ENCODE measurements at regions not wholly inside any gene's neighbourhood (a gene's known extent, or its start where the extent isn't known, plus 50 kb on each side); places are given as distances from the start of the nearest gene placed in this dataset.

- H3K4me3 ChIP-seq (ENCODE audit: low read length in 2 of 2): no peak overlapping the region
- H3K27me3 ChIP-seq (ENCODE audit: control insufficient read depth in 1 of 2, insufficient read depth in 2 of 2, low read length in 2 of 2): peaks cover 2 to 18% of the 10 kb centered on the region in 2 donors
- H3K9ac ChIP-seq (ENCODE audit: low read length in 2 of 2): no peak overlapping the region
- H3K4me1 ChIP-seq (ENCODE audit: control insufficient read depth, insufficient read depth, low read length): no peaks in the 10 kb centered on the region
- no peak overlapping the region for H3K27ac ChIP-seq (ENCODE audit: low read length)
- peaks cover 0 to 4% of the 10 kb centered on the region in 2 donors for H3K9me3 ChIP-seq (ENCODE audit: control insufficient read depth in 2 of 2, low read length in 2 of 2)
- no peaks in the 10 kb centered on the region for H3K36me3 ChIP-seq (ENCODE audit: control insufficient read depth in 2 of 2, insufficient read depth in 2 of 2, low read length in 2 of 2)
These were observed 348.9 kb downstream of the PTPRU start for GRCh38 chr1:29585201-29585600.

GRCh38 chr1:29584776-29585175 is 348.5 kb downstream of the PTPRU start:
- peaks cover 0 to 4% of the 10 kb centered on the region in 2 donors for H3K9me3 ChIP-seq (ENCODE audit: control insufficient read depth in 2 of 2, low read length in 2 of 2)
- H3K27me3 ChIP-seq (ENCODE audit: control insufficient read depth in 1 of 2, insufficient read depth in 2 of 2, low read length in 2 of 2): peaks cover 2 to 18% of the 10 kb centered on the region in 2 donors
- no peak overlapping the region for H3K4me3 ChIP-seq (ENCODE audit: low read length in 2 of 2)
- H3K36me3 ChIP-seq (ENCODE audit: control insufficient read depth in 2 of 2, insufficient read depth in 2 of 2, low read length in 2 of 2): no peaks in the 10 kb centered on the region
- H3K9ac ChIP-seq (ENCODE audit: low read length in 2 of 2): no peak overlapping the region
- H3K27ac ChIP-seq (ENCODE audit: low read length): no peak overlapping the region
- no peaks in the 10 kb centered on the region for H3K4me1 ChIP-seq (ENCODE audit: control insufficient read depth, insufficient read depth, low read length)

DNA sequence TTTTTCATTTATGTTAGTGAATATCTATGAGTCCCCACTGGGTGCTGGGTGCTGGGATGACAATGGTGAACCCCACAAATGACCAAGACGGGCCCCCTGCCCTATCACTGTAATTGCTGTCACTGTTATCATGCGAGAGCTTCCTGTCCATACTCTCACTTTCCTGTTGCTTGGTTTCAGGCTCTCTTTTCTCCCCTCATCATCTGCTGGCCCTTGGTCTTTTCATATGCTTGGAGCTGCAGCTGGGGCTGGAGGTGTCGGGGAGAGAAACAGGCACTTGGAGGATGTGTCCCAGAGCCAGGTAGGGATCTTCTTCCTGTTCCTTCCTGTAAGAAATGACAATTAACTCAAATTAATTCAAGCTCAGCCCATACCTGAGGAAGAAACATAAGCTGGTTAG is 348.0 kb downstream of the PTPRU start:
- H3K9ac ChIP-seq (ENCODE audit: low read length in 2 of 2): no peak overlapping the region
- H3K27me3 ChIP-seq (ENCODE audit: control insufficient read depth in 1 of 2, insufficient read depth in 2 of 2, low read length in 2 of 2): peaks cover 2 to 18% of the 10 kb centered on the region in 2 donors
- H3K27ac ChIP-seq (ENCODE audit: low read length): no peak overlapping the region
- H3K36me3 ChIP-seq (ENCODE audit: control insufficient read depth in 2 of 2, insufficient read depth in 2 of 2, low read length in 2 of 2): no peaks in the 10 kb centered on the region
- H3K4me3 ChIP-seq (ENCODE audit: low read length in 2 of 2): no peak overlapping the region
- peaks cover 0 to 4% of the 10 kb centered on the region in 2 donors for H3K9me3 ChIP-seq (ENCODE audit: control insufficient read depth in 2 of 2, low read length in 2 of 2)
- H3K4me1 ChIP-seq (ENCODE audit: control insufficient read depth, insufficient read depth, low read length): no peaks in the 10 kb centered on the region

DNA sequence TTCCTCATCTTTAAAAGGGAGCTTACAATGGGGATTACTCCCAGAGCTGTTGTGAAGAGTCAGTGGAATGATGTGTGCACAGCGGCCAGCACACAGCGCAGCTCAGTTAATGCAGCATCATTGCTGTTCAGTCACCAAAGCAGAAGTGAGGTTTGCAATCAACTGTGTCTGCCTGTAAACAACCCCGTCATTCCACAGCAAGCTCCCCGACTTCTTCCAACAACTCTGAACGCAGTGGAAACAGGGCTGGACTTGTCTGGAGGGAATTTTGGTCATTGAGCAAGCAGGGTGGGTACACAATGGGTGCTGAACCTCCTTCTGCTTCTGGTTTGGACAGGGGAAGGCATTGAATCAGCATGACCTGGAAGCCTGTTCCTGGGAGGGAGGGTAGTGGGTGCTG is 347.4 kb downstream of the PTPRU start:
- no peak overlapping the region for H3K9ac ChIP-seq (ENCODE audit: low read length in 2 of 2)
- peaks cover 2 to 18% of the 10 kb centered on the region in 2 donors for H3K27me3 ChIP-seq (ENCODE audit: control insufficient read depth in 1 of 2, insufficient read depth in 2 of 2, low read length in 2 of 2)
- H3K9me3 ChIP-seq (ENCODE audit: control insufficient read depth in 2 of 2, low read length in 2 of 2): peaks cover 0 to 4% of the 10 kb centered on the region in 2 donors
- no peaks in the 10 kb centered on the region for H3K4me1 ChIP-seq (ENCODE audit: control insufficient read depth, insufficient read depth, low read length)
- no peaks in the 10 kb centered on the region for H3K36me3 ChIP-seq (ENCODE audit: control insufficient read depth in 2 of 2, insufficient read depth in 2 of 2, low read length in 2 of 2)
- no peak overlapping the region for H3K4me3 ChIP-seq (ENCODE audit: low read length in 2 of 2)
- H3K27ac ChIP-seq (ENCODE audit: low read length): no peak overlapping the region

DNA sequence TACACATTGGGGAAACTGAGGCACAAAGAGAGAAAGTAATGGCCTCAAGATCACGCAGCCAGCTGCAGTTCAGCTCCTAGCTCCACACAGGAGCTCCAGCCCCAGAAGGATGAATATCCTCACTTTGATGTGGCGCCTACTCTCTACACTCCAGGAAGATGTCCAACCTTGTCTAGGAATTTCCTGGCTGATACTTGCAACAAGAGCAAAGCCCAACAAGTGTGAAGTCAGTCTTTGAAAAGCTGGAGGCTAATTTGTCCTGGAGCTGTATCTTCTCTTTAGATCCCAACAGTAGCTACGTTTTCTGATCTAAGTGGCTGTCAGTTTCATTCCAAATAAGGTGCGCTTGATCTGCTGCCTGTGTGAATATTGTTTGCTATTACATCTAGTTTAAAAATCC is 344.9 kb downstream of the PTPRU start:
- no peaks in the 10 kb centered on the region for H3K36me3 ChIP-seq (ENCODE audit: control insufficient read depth in 2 of 2, insufficient read depth in 2 of 2, low read length in 2 of 2)
- no peaks in the 10 kb centered on the region for H3K9me3 ChIP-seq (ENCODE audit: control insufficient read depth in 2 of 2, low read length in 2 of 2)
- no peak overlapping the region for H3K4me3 ChIP-seq (ENCODE audit: low read length in 2 of 2)
- no peak overlapping the region for H3K9ac ChIP-seq (ENCODE audit: low read length in 2 of 2)
- H3K27me3 ChIP-seq (ENCODE audit: control insufficient read depth in 1 of 2, insufficient read depth in 2 of 2, low read length in 2 of 2): peaks cover 8 to 22% of the 10 kb centered on the region in 2 donors
- H3K4me1 ChIP-seq (ENCODE audit: control insufficient read depth, insufficient read depth, low read length): no peaks in the 10 kb centered on the region
- H3K27ac ChIP-seq (ENCODE audit: low read length): no peak overlapping the region

- Histone ChIP-seq H3K27me3 (ENCODE audit: control insufficient read depth in 1 of 2, insufficient read depth in 2 of 2, low read length in 2 of 2) (peaks cover 8 to 12% of the 10 kb centered on the region in 2 donors), H3K9ac (ENCODE audit: low read length in 2 of 2) (no peak overlapping the region), H3K9me3 (ENCODE audit: control insufficient read depth in 2 of 2, low read length in 2 of 2) (no peaks in the 10 kb centered on the region), H3K4me3 (ENCODE audit: low read length in 2 of 2) (no peak overlapping the region), H3K27ac (ENCODE audit: low read length) (no peak overlapping the region), H3K36me3 (ENCODE audit: control insufficient read depth in 2 of 2, insufficient read depth in 2 of 2, low read length in 2 of 2) (no peaks in the 10 kb centered on the region), H3K4me1 (ENCODE audit: control insufficient read depth, insufficient read depth, low read length) (no peaks in the 10 kb centered on the region)
These were observed 343.6 kb downstream of the PTPRU start for GRCh38 chr1:29579821-29580425.

DNA sequence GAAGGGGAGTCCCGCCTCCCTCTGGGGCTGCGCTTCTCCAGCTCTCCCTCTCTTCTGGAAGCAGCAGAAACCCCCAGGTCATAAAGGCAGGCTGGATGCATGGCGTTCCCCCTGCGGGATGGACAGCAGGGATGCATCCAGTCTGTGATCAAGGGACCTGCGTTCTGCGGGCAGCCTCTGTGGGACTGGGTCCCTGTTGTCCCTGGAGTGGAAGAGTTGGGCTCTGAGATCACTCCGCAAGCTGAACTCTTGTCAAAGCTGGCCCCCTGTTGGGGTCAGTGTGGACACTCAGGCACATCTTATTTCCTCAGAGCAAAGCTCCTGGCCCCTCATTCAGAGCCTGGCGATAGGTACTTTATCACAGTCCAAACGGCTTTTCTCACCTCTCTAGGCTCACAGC is 341.2 kb downstream of the PTPRU start:
- H3K9ac ChIP-seq (ENCODE audit: low read length in 2 of 2): no peak overlapping the region

DNA sequence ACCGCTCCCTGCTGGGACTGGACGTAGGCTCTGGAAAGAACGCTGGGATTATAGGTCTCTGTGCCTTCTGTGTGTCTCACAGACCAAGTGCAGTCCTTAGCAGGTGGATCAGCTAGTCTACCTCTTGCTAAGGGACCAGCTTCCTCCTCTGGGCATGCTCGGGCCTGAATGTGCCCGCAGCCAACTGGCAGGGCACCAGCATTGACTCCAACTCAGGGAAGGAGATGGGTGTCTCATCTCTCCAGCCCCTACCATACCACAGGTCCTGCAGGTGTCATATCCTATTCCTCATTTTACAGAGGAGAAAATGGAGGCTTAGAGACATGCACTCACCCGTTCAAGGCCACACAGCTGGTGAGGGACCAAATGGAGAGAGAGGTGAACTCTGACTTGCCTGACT is 340.2 kb downstream of the PTPRU start:
- H3K4me1 ChIP-seq (ENCODE audit: control insufficient read depth, insufficient read depth, low read length): no peaks in the 10 kb centered on the region
- peaks cover 5 to 9% of the 10 kb centered on the region in 2 donors for H3K27me3 ChIP-seq (ENCODE audit: control insufficient read depth in 1 of 2, insufficient read depth in 2 of 2, low read length in 2 of 2)
- no peaks in the 10 kb centered on the region for H3K9me3 ChIP-seq (ENCODE audit: control insufficient read depth in 2 of 2, low read length in 2 of 2)
- no peaks in the 10 kb centered on the region for H3K36me3 ChIP-seq (ENCODE audit: control insufficient read depth in 2 of 2, insufficient read depth in 2 of 2, low read length in 2 of 2)
- no peak overlapping the region for H3K4me3 ChIP-seq (ENCODE audit: low read length in 2 of 2)
- H3K27ac ChIP-seq (ENCODE audit: low read length): no peak overlapping the region
- no peak overlapping the region for H3K9ac ChIP-seq (ENCODE audit: low read length in 2 of 2)

More for the DNA sequence above, 341.2 kb downstream of the PTPRU start:
- no peaks in the 10 kb centered on the region for H3K36me3 ChIP-seq (ENCODE audit: control insufficient read depth in 2 of 2, insufficient read depth in 2 of 2, low read length in 2 of 2)
- H3K27me3 ChIP-seq (ENCODE audit: control insufficient read depth in 1 of 2, insufficient read depth in 2 of 2, low read length in 2 of 2): peaks cover 5 to 9% of the 10 kb centered on the region in 2 donors
- no peaks in the 10 kb centered on the region for H3K9me3 ChIP-seq (ENCODE audit: control insufficient read depth in 2 of 2, low read length in 2 of 2)
- H3K4me3 ChIP-seq (ENCODE audit: low read length in 2 of 2): no peak overlapping the region
- no peaks in the 10 kb centered on the region for H3K4me1 ChIP-seq (ENCODE audit: control insufficient read depth, insufficient read depth, low read length)
- no peak overlapping the region for H3K27ac ChIP-seq (ENCODE audit: low read length)

- Histone ChIP-seq H3K27me3 (ENCODE audit: control insufficient read depth in 1 of 2, insufficient read depth in 2 of 2, low read length in 2 of 2) (peaks cover 5 to 12% of the 10 kb centered on the region in 2 donors), H3K9me3 (ENCODE audit: control insufficient read depth in 2 of 2, low read length in 2 of 2) (no peaks in the 10 kb centered on the region), H3K9ac (ENCODE audit: low read length in 2 of 2) (no peak overlapping the region), H3K36me3 (ENCODE audit: control insufficient read depth in 2 of 2, insufficient read depth in 2 of 2, low read length in 2 of 2) (no peaks in the 10 kb centered on the region), H3K27ac (ENCODE audit: low read length) (no peak overlapping the region), H3K4me3 (ENCODE audit: low read length in 2 of 2) (no peak overlapping the region), H3K4me1 (ENCODE audit: control insufficient read depth, insufficient read depth, low read length) (no peaks in the 10 kb centered on the region)
These were observed 339.5 kb downstream of the PTPRU start for GRCh38 chr1:29575826-29576225.

GRCh38 chr1:29575277-29575676 is 339.0 kb downstream of the PTPRU start:
- no peaks in the 10 kb centered on the region for H3K9me3 ChIP-seq (ENCODE audit: control insufficient read depth in 2 of 2, low read length in 2 of 2)
- H3K36me3 ChIP-seq (ENCODE audit: control insufficient read depth in 2 of 2, insufficient read depth in 2 of 2, low read length in 2 of 2): no peaks in the 10 kb centered on the region
- no peak overlapping the region for H3K9ac ChIP-seq (ENCODE audit: low read length in 2 of 2)
- H3K27me3 ChIP-seq (ENCODE audit: control insufficient read depth in 1 of 2, insufficient read depth in 2 of 2, low read length in 2 of 2): peaks cover 5 to 12% of the 10 kb centered on the region in 2 donors
- H3K4me3 ChIP-seq (ENCODE audit: low read length in 2 of 2): no peak overlapping the region
- H3K4me1 ChIP-seq (ENCODE audit: control insufficient read depth, insufficient read depth, low read length): no peaks in the 10 kb centered on the region
- no peak overlapping the region for H3K27ac ChIP-seq (ENCODE audit: low read length)

DNA sequence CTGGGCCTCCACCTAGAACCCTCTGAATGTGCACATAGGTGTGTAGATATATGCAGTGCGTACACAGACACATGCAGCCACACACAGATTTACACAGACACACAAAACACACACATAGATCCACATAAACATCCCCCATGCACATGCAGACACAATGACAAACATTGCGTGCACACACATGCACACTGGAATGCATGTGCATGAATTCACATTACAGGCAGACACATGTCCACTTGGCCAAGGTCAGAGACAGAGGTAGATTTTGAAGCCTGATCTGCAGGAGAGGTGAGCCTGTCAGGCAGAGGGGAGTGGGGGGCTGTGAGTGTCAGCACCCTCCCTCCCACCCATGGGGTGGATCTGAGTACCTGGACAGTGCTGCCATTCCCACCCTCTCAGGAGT is 338.5 kb downstream of the PTPRU start:
- Histone ChIP-seq H3K27ac (ENCODE audit: low read length) (no peak overlapping the region), H3K36me3 (ENCODE audit: control insufficient read depth in 2 of 2, insufficient read depth in 2 of 2, low read length in 2 of 2) (no peaks in the 10 kb centered on the region), H3K4me1 (ENCODE audit: control insufficient read depth, insufficient read depth, low read length) (no peaks in the 10 kb centered on the region)

More for the DNA sequence above, 338.5 kb downstream of the PTPRU start:
- H3K4me3 ChIP-seq (ENCODE audit: low read length in 2 of 2): no peak overlapping the region
- peaks cover 5 to 12% of the 10 kb centered on the region in 2 donors for H3K27me3 ChIP-seq (ENCODE audit: control insufficient read depth in 1 of 2, insufficient read depth in 2 of 2, low read length in 2 of 2)
- H3K9ac ChIP-seq (ENCODE audit: low read length in 2 of 2): no peak overlapping the region
- no peaks in the 10 kb centered on the region for H3K9me3 ChIP-seq (ENCODE audit: control insufficient read depth in 2 of 2, low read length in 2 of 2)
